ENCODE measurements at regions not wholly inside any gene's neighbourhood (a gene's known extent, or its start where the extent isn't known, plus 50 kb on each side); places are given as distances from the start of the nearest gene placed in this dataset.
"Not testable (repeated sequence)": the region's sequence is repeated elsewhere in the genome, so short reads cannot be mapped to it uniquely, and the experiment has no call there.

- H3K27me3 Mint-ChIP-seq, result peaks cover 27 to 34% of the 10 kb centered on the region in 2 donors
- DNase-seq; H3K4me1 Mint-ChIP-seq; H3K4me3 Mint-ChIP-seq; H3K36me3 Mint-ChIP-seq; H3K27ac Mint-ChIP-seq; ATAC-seq (replicated peaks); H3K9me3 Mint-ChIP-seq: not testable (repeated sequence)
These were observed 156.6 kb upstream of the NAMPT start for GRCh38 chr7:106441343-106441742.

GRCh38 chr7:106436933-106437332 is 152.2 kb upstream of the NAMPT start:
- not testable (repeated sequence) for H3K9me3 Mint-ChIP-seq; ATAC-seq (replicated peaks); H3K4me3 Mint-ChIP-seq; H3K36me3 Mint-ChIP-seq; DNase-seq; H3K4me1 Mint-ChIP-seq; H3K27ac Mint-ChIP-seq
- peaks cover 23 to 26% of the 10 kb centered on the region in 2 donors for H3K27me3 Mint-ChIP-seq

DNA sequence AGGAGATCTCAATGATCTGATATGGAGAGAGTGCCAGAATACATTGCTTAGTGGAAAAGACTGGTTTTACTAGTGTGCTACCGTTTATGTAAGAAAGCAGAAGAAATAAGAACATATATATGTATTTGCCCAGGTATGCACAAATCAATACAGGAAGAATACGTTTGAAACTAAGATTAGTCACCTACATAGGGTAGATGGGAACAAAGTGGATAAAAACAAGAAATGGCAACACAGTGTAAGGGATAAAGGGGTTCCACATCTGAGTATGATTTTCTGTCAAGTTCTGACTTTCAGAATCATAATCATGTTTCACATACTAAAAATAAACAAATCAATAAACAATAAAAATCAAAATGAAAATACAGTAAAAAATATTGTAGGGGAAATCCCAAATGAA is 148.6 kb upstream of the NAMPT start:
- no peak for DNase-seq
- no peak for ATAC-seq (replicated peaks)
- Mint-ChIP-seq H3K36me3 (no peaks in the 10 kb centered on the region), H3K4me3 (no peak overlapping the region), H3K27me3 (peaks cover 10 to 12% of the 10 kb centered on the region in 2 donors), H3K27ac (no peak overlapping the region), H3K4me1 (no peaks in the 10 kb centered on the region), H3K9me3 (peaks cover 0 to 4% of the 10 kb centered on the region in 2 donors)

DNA sequence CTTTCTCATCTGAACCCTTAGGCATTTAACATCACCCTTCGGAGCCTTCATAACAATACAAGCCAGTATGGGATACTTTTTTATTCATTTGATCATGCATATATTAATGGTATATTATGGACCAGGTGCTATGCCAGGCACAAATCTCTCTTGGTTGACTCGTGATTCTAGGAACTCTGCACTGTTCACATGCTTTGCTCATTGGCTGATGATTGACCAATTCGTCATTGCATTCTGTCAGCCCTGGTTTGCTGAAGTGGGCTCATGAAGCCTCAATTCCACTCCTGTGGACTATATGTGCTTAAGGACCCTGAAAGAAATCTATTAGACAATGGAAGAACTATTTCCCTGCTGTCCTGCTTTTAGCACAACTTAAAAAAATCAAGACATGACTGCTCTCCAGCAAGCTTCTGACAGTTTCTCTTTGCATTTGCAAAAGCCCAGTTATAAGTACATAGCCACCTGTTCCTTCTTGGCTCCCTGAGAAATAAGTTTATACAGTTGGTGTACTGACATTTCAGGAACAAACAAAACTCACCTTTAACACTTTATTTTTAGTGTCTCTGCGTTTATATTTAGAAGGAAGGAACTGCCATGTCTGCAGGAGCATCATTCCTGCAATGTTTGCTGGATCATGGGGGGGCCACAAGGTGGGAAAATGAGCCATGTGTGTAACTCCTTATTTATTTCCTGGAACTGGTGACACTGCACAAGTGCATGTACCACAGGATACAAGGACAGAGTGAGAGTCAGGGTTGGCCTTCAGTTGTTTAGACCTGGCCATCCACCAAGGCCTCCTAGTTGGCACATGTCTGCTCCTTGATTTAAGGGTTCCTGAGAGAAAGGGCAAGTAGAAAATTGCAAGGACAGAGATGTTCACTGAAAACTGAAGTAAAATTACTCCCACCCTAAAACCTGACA is 146.0 kb upstream of the NAMPT start:
- H3K4me1 Mint-ChIP-seq, result peaks cover 10 to 17% of the 10 kb centered on the region in 2 donors
- no peaks in the 10 kb centered on the region for H3K36me3 Mint-ChIP-seq
- no peaks in the 10 kb centered on the region for H3K9me3 Mint-ChIP-seq
- H3K27me3 Mint-ChIP-seq, result peaks cover 12 to 14% of the 10 kb centered on the region in 2 donors
- no peak for DNase-seq
- no peak overlapping the region for H3K4me3 Mint-ChIP-seq
- no peak overlapping the region for H3K27ac Mint-ChIP-seq
- ATAC-seq (replicated peaks), result no peak

DNA sequence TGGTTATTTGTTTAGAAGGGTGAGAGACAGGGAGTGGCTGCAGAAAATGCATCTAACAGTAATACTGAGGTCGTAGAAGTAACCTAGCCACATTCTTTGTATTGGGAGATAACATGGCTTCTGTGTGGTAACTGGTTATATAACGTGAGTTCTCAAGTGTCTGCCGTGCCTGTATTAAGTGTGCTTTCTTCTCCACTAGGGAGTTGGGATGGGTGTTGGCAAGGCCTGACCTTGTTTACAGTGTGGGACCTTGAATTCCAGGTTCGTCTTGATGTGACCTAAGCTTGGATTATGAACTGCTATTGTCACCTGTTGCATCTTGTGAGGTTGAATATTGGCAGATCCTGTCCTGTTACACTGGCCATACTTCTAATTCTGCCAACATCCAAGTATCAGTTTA is 145.3 kb upstream of the NAMPT start:
- H3K4me1 Mint-ChIP-seq, result peaks cover 15 to 24% of the 10 kb centered on the region in 2 donors
- no peak for DNase-seq
- no peak overlapping the region for H3K4me3 Mint-ChIP-seq

DNA sequence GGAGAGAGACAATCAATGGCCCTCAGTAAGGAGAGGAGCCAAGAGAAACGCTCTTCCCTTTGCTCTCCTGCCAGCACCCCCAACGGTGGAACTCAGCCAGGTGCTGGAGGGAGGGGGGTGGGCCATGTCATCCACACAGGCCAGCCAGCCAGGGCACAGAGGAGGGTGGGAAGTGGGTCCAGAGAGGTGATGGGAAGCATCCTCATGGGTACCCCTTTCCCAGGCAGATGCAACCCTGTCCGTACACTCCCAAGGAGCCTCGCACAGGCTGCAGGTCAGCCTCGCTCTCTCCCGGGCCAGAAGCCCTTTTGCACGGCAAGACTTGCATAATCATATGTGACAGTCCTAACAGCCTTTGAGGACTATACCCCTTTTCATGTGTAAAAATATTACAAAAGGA is 142.0 kb upstream of the NAMPT start:
- H3K27me3 Mint-ChIP-seq, result peaks cover 0 to 9% of the 10 kb centered on the region in 2 donors
- peaks cover 34 to 48% of the 10 kb centered on the region in 2 donors for H3K4me1 Mint-ChIP-seq
- H3K27ac Mint-ChIP-seq, result no peak overlapping the region
- H3K4me3 Mint-ChIP-seq, result no peak overlapping the region
- no peak for ATAC-seq (replicated peaks)
- peaks cover 0 to 3% of the 10 kb centered on the region in 2 donors for H3K9me3 Mint-ChIP-seq
- peaks cover 0 to 2% of the 10 kb centered on the region in 2 donors for H3K36me3 Mint-ChIP-seq
- no peak for DNase-seq

More for the DNA sequence above, 145.3 kb upstream of the NAMPT start:
- Mint-ChIP-seq H3K27ac (no peak overlapping the region), H3K27me3 (peaks cover 12 to 14% of the 10 kb centered on the region in 2 donors), H3K36me3 (no peaks in the 10 kb centered on the region), H3K9me3 (no peaks in the 10 kb centered on the region)
- no peak for ATAC-seq (replicated peaks)

GRCh38 chr7:106425017-106425719 is 140.4 kb upstream of the NAMPT start:
- Mint-ChIP-seq H3K36me3 (peaks cover 0 to 2% of the 10 kb centered on the region in 2 donors), H3K9me3 (peaks cover 0 to 3% of the 10 kb centered on the region in 2 donors), H3K27ac (peak overlapping the region; percentile 97), H3K4me3 (peak overlapping the region; percentile 54 to 70), H3K4me1 (peaks cover 38 to 62% of the 10 kb centered on the region in 2 donors), H3K27me3 (peaks cover 0 to 9% of the 10 kb centered on the region in 2 donors)
- DNase-seq (peak; percentile 87), ATAC-seq (replicated peaks) (peak; percentile 96)

GRCh38 chr7:106424476-106425016 is 139.8 kb upstream of the NAMPT start:
- ATAC-seq (replicated peaks) (no peak), DNase-seq (no peak)
- Mint-ChIP-seq H3K4me1 (peaks cover 41 to 67% of the 10 kb centered on the region in 2 donors), H3K4me3 (peak overlapping the region; percentile 27 to 70), H3K9me3 (peaks cover 0 to 5% of the 10 kb centered on the region in 2 donors), H3K27ac (peak overlapping the region; percentile 97), H3K27me3 (peaks cover 0 to 9% of the 10 kb centered on the region in 2 donors), H3K36me3 (peaks cover 0 to 2% of the 10 kb centered on the region in 2 donors)

DNA sequence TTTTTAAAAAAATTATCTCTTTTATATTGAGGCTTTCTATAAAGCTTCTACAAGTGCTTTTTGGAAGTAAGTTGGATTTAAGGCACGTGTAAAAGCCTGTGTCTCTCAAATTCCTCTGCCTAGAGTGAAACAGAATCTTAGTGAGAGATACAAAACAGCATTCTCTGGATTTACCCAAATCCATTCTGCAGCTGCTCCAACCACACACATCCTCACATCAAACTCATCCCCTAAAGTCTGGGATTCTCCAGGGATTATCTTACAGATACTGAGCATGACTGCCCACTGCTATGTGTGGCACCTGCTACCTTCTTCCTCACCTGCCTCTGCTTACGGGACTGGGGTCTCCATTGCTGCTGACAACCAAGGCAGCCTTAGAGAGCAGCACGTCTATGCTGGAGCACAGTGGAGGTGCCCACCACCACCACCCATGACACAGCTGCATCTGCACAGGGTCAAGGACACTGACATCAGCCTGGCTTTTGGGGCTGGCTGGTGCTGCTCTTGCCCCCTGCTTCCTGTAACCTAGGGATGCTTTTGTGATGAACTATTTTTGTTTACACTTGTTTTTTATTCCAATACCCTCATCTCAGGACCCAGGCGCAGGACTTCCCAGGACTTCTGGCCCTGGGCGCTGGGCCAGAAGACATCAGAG is 139.2 kb upstream of the NAMPT start:
- peaks cover 41 to 67% of the 10 kb centered on the region in 2 donors for H3K4me1 Mint-ChIP-seq
- H3K9me3 Mint-ChIP-seq, result peaks cover 0 to 5% of the 10 kb centered on the region in 2 donors

DNA sequence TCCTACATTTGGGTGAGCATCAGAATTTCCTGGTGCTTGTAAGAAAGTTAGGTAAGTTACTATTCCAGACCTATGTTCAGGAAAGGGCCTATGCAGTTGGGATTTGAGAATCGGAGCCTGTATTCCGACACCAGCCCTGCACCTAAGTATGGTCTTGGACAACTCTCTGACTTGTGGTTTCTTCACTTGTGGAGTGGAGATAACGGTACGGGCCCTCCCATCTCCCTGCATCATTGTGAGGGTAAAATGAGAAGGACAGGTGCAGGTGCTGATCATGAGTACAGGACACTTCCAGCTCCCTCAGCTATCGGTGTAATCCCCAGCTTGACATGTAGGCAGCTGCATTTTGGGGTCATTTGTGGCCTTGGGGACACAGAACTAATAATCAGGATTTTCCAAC is 138.3 kb upstream of the NAMPT start:
- Mint-ChIP-seq H3K9me3 (peaks cover 0 to 5% of the 10 kb centered on the region in 2 donors), H3K4me3 (no peak overlapping the region), H3K27ac (no peak overlapping the region), H3K27me3 (peaks cover 0 to 4% of the 10 kb centered on the region in 2 donors), H3K4me1 (peaks cover 41 to 66% of the 10 kb centered on the region in 2 donors), H3K36me3 (peaks cover 0 to 2% of the 10 kb centered on the region in 2 donors)
- DNase-seq, result no peak
- no peak for ATAC-seq (replicated peaks)

More for the DNA sequence above, 139.2 kb upstream of the NAMPT start:
- Mint-ChIP-seq H3K27ac (peak overlapping the region; percentile 97), H3K4me3 (peak overlapping the region; percentile 27 to 70), H3K27me3 (peaks cover 0 to 4% of the 10 kb centered on the region in 2 donors), H3K36me3 (peaks cover 0 to 2% of the 10 kb centered on the region in 2 donors)
- ATAC-seq (replicated peaks), result no peak
- no peak for DNase-seq

DNA sequence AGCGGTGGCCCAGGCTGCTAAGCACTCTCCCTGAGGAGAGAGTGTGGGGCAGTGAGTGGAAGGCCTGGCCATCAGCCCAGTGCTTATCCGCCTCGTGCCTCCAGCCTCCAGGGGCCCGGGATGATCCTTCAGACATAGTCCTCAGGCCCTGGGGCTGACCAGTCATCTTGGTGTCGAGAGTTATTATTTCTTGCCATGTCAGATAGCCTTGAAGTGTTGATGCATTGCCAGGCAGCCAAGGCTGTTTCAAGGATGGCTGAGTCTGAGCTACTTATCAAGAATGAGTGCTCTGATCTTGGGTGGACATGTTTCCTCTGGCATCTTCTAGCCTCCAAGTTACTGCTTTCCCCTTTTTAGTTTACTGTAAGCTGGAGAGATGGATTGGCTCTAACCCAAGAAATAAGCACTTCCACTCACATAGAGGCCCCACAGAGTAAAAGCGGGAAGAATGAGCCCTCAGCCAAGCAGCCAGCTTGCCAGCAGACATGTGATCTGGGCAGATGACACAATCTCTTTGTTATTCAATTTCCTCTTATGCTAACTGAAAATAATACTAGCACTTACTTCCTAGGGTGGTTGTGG is 136.5 kb upstream of the NAMPT start:
- Mint-ChIP-seq H3K27ac (peak overlapping the region; percentile 38), H3K36me3 (peaks cover 0 to 2% of the 10 kb centered on the region in 2 donors), H3K4me1 (peaks cover 34 to 55% of the 10 kb centered on the region in 2 donors), H3K4me3 (no peak overlapping the region), H3K9me3 (peaks cover 6 to 13% of the 10 kb centered on the region in 2 donors), H3K27me3 (no peaks in the 10 kb centered on the region)
- DNase-seq (no peak), ATAC-seq (replicated peaks) (no peak)

DNA sequence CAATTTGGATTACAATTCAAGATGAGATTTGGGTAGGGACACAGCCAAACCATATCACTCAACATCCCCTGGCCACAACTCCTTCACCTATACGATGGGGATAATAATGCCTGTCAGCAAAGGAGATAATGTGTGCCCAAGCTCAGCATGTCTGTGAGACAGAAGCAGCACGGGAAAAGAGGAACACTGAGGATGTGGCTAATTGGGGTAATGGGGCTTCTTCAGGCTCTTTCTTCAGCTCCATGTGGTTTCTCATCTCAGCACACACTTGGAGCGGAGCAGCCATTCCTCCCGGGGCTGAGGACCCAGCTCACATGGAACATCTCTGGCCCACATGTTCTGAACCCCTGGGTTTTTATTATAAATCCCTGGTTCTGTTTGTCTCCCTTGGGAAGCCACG is 136.0 kb upstream of the NAMPT start:
- no peak for ATAC-seq (replicated peaks)
- Mint-ChIP-seq H3K27ac (no peak overlapping the region), H3K9me3 (peaks cover 8 to 14% of the 10 kb centered on the region in 2 donors), H3K4me3 (no peak overlapping the region), H3K4me1 (peaks cover 31 to 49% of the 10 kb centered on the region in 2 donors), H3K27me3 (no peaks in the 10 kb centered on the region), H3K36me3 (peaks cover 0 to 2% of the 10 kb centered on the region in 2 donors)
- DNase-seq, result no peak

DNA sequence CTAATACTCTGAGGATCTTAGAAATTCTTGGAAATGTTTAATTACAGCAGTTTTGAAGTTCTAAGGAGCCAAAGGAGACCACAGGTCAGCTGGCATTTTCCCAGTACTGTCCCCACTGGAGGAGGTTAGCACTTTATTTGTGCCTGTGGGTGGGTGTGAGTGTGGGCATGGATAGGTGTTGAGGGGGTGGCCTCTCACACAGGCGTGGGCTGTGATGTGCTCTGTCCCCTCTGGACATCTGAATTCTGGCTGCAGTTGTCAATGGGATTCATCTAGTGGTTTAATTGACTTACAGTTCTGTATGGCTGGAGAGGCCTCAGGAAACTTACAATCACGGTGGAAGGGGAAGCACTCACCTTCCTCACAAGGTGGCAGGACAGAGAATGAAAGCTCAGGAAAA is 135.4 kb upstream of the NAMPT start:
- ATAC-seq (replicated peaks) (no peak), DNase-seq (no peak)
- Mint-ChIP-seq H3K27ac (no peak overlapping the region), H3K4me3 (no peak overlapping the region), H3K4me1 (peaks cover 27 to 44% of the 10 kb centered on the region in 2 donors), H3K36me3 (peaks cover 0 to 2% of the 10 kb centered on the region in 2 donors), H3K27me3 (no peaks in the 10 kb centered on the region), H3K9me3 (peaks cover 8 to 17% of the 10 kb centered on the region in 2 donors)
